ENCODE measurements at regions not wholly inside any gene's neighbourhood (a gene's known extent, or its start where the extent isn't known, plus 50 kb on each side); places are given as distances from the start of the nearest gene placed in this dataset.
"Not testable (repeated sequence)": the region's sequence is repeated elsewhere in the genome, so short reads cannot be mapped to it uniquely, and the experiment has no call there.

DNA sequence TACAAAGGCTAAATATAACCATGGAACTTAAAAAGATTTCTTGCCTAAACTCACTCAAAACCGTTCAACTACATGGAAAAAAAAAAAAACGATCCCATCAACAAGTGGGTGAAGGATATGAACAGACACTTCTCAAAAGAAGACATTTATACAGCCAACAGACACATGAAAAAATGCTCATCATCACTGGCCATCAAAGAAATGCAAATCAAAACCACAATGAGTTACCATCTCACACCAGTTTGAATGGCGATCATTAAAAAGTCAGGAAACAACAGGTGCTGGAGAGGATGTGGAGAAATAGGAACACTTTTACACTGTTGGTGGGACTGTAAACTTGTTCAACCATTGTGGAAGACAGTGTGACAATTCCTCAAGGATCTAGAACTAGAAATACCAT is 151.2 kb upstream of the SMIM30 start:
- not testable (repeated sequence) for TF ChIP-seq MXI1 (conservative IDR thresholded peaks at IDR 0.05; ENCODE audit: poor library complexity, severe bottlenecking); POLR2AphosphoS5 (IDR thresholded peaks at IDR 0.05); EP300 (conservative IDR thresholded peaks at IDR 0.05; ENCODE audit: poor library complexity, severe bottlenecking); EZH2 (IDR thresholded peaks at IDR 0.05; ENCODE audit: borderline replicate concordance, insufficient read depth, low read length, poor library complexity, severe bottlenecking); TAF1 (IDR thresholded peaks at IDR 0.05; ENCODE audit: low read depth); SMC3 (conservative IDR thresholded peaks at IDR 0.05; ENCODE audit: poor library complexity)
- TF ChIP-seq, protein P1, sequence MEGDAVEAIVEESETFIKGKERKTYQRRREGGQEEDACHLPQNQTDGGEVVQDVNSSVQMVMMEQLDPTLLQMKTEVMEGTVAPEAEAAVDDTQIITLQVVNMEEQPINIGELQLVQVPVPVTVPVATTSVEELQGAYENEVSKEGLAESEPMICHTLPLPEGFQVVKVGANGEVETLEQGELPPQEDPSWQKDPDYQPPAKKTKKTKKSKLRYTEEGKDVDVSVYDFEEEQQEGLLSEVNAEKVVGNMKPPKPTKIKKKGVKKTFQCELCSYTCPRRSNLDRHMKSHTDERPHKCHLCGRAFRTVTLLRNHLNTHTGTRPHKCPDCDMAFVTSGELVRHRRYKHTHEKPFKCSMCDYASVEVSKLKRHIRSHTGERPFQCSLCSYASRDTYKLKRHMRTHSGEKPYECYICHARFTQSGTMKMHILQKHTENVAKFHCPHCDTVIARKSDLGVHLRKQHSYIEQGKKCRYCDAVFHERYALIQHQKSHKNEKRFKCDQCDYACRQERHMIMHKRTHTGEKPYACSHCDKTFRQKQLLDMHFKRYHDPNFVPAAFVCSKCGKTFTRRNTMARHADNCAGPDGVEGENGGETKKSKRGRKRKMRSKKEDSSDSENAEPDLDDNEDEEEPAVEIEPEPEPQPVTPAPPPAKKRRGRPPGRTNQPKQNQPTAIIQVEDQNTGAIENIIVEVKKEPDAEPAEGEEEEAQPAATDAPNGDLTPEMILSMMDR (IDR thresholded peaks at IDR 0.05; ENCODE audit: poor library complexity, severe bottlenecking) = not testable (repeated sequence)
- TF ChIP-seq, protein P2, sequence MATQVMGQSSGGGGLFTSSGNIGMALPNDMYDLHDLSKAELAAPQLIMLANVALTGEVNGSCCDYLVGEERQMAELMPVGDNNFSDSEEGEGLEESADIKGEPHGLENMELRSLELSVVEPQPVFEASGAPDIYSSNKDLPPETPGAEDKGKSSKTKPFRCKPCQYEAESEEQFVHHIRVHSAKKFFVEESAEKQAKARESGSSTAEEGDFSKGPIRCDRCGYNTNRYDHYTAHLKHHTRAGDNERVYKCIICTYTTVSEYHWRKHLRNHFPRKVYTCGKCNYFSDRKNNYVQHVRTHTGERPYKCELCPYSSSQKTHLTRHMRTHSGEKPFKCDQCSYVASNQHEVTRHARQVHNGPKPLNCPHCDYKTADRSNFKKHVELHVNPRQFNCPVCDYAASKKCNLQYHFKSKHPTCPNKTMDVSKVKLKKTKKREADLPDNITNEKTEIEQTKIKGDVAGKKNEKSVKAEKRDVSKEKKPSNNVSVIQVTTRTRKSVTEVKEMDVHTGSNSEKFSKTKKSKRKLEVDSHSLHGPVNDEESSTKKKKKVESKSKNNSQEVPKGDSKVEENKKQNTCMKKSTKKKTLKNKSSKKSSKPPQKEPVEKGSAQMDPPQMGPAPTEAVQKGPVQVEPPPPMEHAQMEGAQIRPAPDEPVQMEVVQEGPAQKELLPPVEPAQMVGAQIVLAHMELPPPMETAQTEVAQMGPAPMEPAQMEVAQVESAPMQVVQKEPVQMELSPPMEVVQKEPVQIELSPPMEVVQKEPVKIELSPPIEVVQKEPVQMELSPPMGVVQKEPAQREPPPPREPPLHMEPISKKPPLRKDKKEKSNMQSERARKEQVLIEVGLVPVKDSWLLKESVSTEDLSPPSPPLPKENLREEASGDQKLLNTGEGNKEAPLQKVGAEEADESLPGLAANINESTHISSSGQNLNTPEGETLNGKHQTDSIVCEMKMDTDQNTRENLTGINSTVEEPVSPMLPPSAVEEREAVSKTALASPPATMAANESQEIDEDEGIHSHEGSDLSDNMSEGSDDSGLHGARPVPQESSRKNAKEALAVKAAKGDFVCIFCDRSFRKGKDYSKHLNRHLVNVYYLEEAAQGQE (IDR thresholded peaks at IDR 0.05; ENCODE audit: borderline replicate concordance) = not testable (repeated sequence)
